ENCODE measurements at regions not wholly inside any gene's neighbourhood (a gene's known extent, or its start where the extent isn't known, plus 50 kb on each side); places are given as distances from the start of the nearest gene placed in this dataset.

DNA sequence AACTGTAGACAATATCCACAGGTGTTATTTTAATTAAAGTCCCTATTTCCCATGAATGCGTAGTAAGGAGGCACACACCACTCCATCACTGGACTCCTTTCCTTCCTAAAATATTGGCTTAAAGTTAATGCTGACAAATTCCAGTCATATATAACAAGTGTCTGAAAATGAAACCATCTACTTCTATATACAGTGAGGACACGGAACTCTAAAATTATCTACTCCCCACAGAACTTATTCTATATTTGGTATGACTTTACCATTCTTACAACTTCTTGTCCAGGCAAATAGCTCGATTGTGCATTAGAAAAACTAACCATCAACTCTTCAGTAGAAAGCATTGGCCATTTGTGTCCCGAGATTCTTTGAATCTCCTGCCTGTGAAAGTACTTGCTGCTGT lies 1560.2 kb downstream of the EFNB2 start:
- TF ChIP-seq MYC (IDR thresholded peaks at IDR 0.05; ENCODE audit: low read depth, low read length) (no peak), POLR2A (IDR thresholded peaks at IDR 0.05; ENCODE audit: extremely low read depth, insufficient read length) (no peak)
- TF ChIP-seq, protein P1, sequence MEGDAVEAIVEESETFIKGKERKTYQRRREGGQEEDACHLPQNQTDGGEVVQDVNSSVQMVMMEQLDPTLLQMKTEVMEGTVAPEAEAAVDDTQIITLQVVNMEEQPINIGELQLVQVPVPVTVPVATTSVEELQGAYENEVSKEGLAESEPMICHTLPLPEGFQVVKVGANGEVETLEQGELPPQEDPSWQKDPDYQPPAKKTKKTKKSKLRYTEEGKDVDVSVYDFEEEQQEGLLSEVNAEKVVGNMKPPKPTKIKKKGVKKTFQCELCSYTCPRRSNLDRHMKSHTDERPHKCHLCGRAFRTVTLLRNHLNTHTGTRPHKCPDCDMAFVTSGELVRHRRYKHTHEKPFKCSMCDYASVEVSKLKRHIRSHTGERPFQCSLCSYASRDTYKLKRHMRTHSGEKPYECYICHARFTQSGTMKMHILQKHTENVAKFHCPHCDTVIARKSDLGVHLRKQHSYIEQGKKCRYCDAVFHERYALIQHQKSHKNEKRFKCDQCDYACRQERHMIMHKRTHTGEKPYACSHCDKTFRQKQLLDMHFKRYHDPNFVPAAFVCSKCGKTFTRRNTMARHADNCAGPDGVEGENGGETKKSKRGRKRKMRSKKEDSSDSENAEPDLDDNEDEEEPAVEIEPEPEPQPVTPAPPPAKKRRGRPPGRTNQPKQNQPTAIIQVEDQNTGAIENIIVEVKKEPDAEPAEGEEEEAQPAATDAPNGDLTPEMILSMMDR (IDR thresholded peaks at IDR 0.05; ENCODE audit: low read depth, low read length) = no peak
- TF ChIP-seq, protein P2, sequence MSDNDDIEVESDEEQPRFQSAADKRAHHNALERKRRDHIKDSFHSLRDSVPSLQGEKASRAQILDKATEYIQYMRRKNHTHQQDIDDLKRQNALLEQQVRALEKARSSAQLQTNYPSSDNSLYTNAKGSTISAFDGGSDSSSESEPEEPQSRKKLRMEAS (IDR thresholded peaks at IDR 0.05; ENCODE audit: low read depth, low read length) = no peak

All from NB4 (cell line).